HepG2 (cell line): ENCODE measurements at regions not wholly inside any gene's neighbourhood (a gene's known extent, or its start where the extent isn't known, plus 50 kb on each side); places are given as distances from the start of the nearest gene placed in this dataset.

Source experiments
- ATAC-seq: fragments of 200-7000 bp; cut with Tn5 transposase; 3 replicates; pipeline ENCODE4 v1.9.1; 2020; ENCODE audit warnings: mild to moderate bottlenecking, moderate library complexity
- BruUV-seq: library from RNA; stranded (reverse); fragments of 400-500 nt; replicated peaks from 2 replicates; lab custom pipeline; 2021; lab: Mats Ljungman, UMichigan
- CTCF ChIA-PET: fragments of 300-600 bp; formaldehyde crosslinking; extraction: SDS; loops from one replicate; lab custom pipeline; 2021; ENCODE audit warnings: low total read pairs, inconsistent platforms, low intra/inter-chr PET ratio; lab: Yijun Ruan, JAX
- POLR2A ChIA-PET: fragments of 350-600 bp; sonication (Branson Sonifier 250); formaldehyde crosslinking; loops from one replicate; lab custom pipeline; 2020; ENCODE audit warnings: antibody characterized with exemption, inconsistent platforms; lab: Yijun Ruan, JAX
- DNase-seq: peaks from one replicate; pipeline ENCODE4 v3.0.0-alpha.2; 2015; ENCODE audit warnings: low spot score
- FAIRE-seq: peaks from 3 replicates; lab custom pipeline; 2011; peaks lifted over from hg19 to GRCh38; lab: Jason Lieb, UNC
- H2AFZ ChIP-seq: one replicate; pipeline ENCODE4 v1.6.1; 2011; ENCODE audit warnings: low read length, inconsistent platforms
- H3K27ac ChIP-seq: fragments of 300-600 bp; 3 replicates; pipeline ENCODE4 v1.8.0; 2011; ENCODE audit warnings: mixed run types, mild to moderate bottlenecking, mixed read lengths, low read length, inconsistent platforms; ENCODE audit not compliant: insufficient read depth; ENCODE audit errors: extremely low read length
- H3K27me3 ChIP-seq, 2 experiments: fragments of 200-600 bp in 1 of 2; 2 replicates in 1 of 2; 3 replicates in 1 of 2; pipeline versions ENCODE4 v1.6.0 to v1.8.0; 2011; ENCODE audit warnings: low read length in 2 of 2, mild to moderate bottlenecking in 2 of 2, moderate library complexity in 2 of 2, inconsistent platforms in 1 of 2; ENCODE audit not compliant: insufficient read depth in 2 of 2, control insufficient read depth in 1 of 2
- H3K36me3 ChIP-seq, 2 experiments: fragments of 200-600 bp in 1 of 2; replicated peaks in 1 of 2; 2 replicates in 1 of 2; 3 replicates in 1 of 2; pipeline versions ENCODE4 v1.5.1 to v1.8.0; 2011; ENCODE audit warnings: low read length in 2 of 2, inconsistent platforms in 1 of 2; ENCODE audit not compliant: insufficient read depth in 2 of 2, control insufficient read depth in 1 of 2
- H3K4me1 ChIP-seq: 2 replicates; pipeline ENCODE4 v1.5.1; 2012; ENCODE audit warnings: low read length, inconsistent platforms; ENCODE audit not compliant: insufficient read depth
- H3K4me2 ChIP-seq: 2 replicates; pipeline ENCODE4 v1.6.0; 2011; ENCODE audit warnings: low read depth, low read length, inconsistent platforms
- H3K4me3 ChIP-seq, 3 experiments: fragments of 200-600 bp in 1 of 3; sonication (generic), shearing (Covaris generic) in 1 of 3; replicated peaks in 1 of 3; 2 replicates each; pipeline ENCODE4 v1.5.1; 2011 to 2016; ENCODE audit warnings: low read length in 3 of 3, inconsistent platforms in 2 of 3, low read depth in 2 of 3, mild to moderate bottlenecking in 2 of 3, control low read depth in 1 of 3, mixed read lengths in 1 of 3; ENCODE audit not compliant: insufficient read depth in 1 of 3
- H3K79me2 ChIP-seq: one replicate; pipeline ENCODE4 v1.6.1; 2011; ENCODE audit warnings: low read length, inconsistent platforms; ENCODE audit not compliant: insufficient read depth
- H3K9ac ChIP-seq: 2 replicates; pipeline ENCODE4 v1.6.0; 2011; ENCODE audit warnings: mild to moderate bottlenecking, low read depth, low read length, inconsistent platforms; ENCODE audit not compliant: insufficient read depth
- H3K9me3 ChIP-seq: 2 replicates; pipeline ENCODE4 v1.5.1; 2012; ENCODE audit warnings: mild to moderate bottlenecking, low read length
- H4K20me1 ChIP-seq: 2 replicates; pipeline ENCODE4 v1.6.0; 2011; ENCODE audit warnings: inconsistent platforms, mild to moderate bottlenecking, low read length, moderate library complexity; ENCODE audit not compliant: insufficient read depth
- AHR ChIP-seq: IDR thresholded peaks from 2 replicates; pipeline ENCODE4 v1.6.1; 2018; ENCODE audit warnings: missing genetic modification reagents, missing compliant biosample characterization
- CEBPG ChIP-seq: IDR thresholded peaks from 2 replicates; pipeline ENCODE4 v1.6.1; 2016
- GFI1 ChIP-seq: sonication (generic); formaldehyde crosslinking; IDR thresholded peaks from 2 replicates; pipeline ENCODE4 v1.5.0; 2020; ENCODE audit warnings: missing genetic modification reagents, mild to moderate bottlenecking, borderline replicate concordance
- KLF6 ChIP-seq: IDR thresholded peaks from 2 replicates; pipeline ENCODE4 v1.8.0; 2016; ENCODE audit warnings: missing biosample characterization, missing genetic modification reagents
- REL ChIP-seq: sonication (generic); formaldehyde crosslinking; conservative IDR thresholded peaks from 2 replicates; pipeline ENCODE4 v1.8.0; 2022; ENCODE audit warnings: mild to moderate bottlenecking, missing genetic modification reagents, moderate library complexity
- RERE ChIP-seq: IDR thresholded peaks from 2 replicates; pipeline ENCODE4 v1.6.1; 2016; ENCODE audit warnings: low read depth, missing genetic modification reagents, missing compliant biosample characterization
- RXRA ChIP-seq: sonication (generic); formaldehyde crosslinking; IDR thresholded peaks from 2 replicates; pipeline ENCODE4 v1.5.1; 2020; ENCODE audit warnings: missing genetic modification reagents
- SNRNP70 ChIP-seq: fragments of 200-400 bp; formaldehyde crosslinking; IDR thresholded peaks from 2 replicates; pipeline ENCODE4 v1.6.1; 2017; ENCODE audit warnings: mild to moderate bottlenecking, low read depth, low read length, moderate library complexity
- SP4 ChIP-seq: sonication (generic); formaldehyde crosslinking; IDR thresholded peaks from 2 replicates; pipeline ENCODE4 v1.8.1; 2023; ENCODE audit warnings: mild to moderate bottlenecking, missing genetic modification reagents
- SSRP1 ChIP-seq: IDR thresholded peaks from 2 replicates; pipeline ENCODE4 v1.6.1; 2016; ENCODE audit warnings: control low read depth
- TFDP1 ChIP-seq: IDR thresholded peaks from 2 replicates; pipeline ENCODE4 v1.6.1; 2016; ENCODE audit warnings: missing compliant biosample characterization, missing genetic modification reagents, borderline replicate concordance
- ZNF546 ChIP-seq: sonication (generic); formaldehyde crosslinking; conservative IDR thresholded peaks from 2 replicates; pipeline ENCODE4 v1.8.1; 2023; ENCODE audit warnings: mild to moderate bottlenecking, missing genetic modification reagents
- ZNF577 ChIP-seq: sonication (generic); formaldehyde crosslinking; IDR thresholded peaks from 2 replicates; pipeline ENCODE4 v1.4.0; 2020; ENCODE audit warnings: mild to moderate bottlenecking, low read depth, missing genetic modification reagents, borderline replicate concordance
- ZNF883 ChIP-seq: sonication (generic); formaldehyde crosslinking; IDR thresholded peaks from 2 replicates; pipeline ENCODE4 v1.5.1; 2020; ENCODE audit warnings: mild to moderate bottlenecking, missing genetic modification reagents; ENCODE audit errors: not compliant biosample characterization
- ZSCAN29 ChIP-seq: sonication (generic); formaldehyde crosslinking; conservative IDR thresholded peaks from 2 replicates; pipeline ENCODE4 v1.4.0; 2020; ENCODE audit warnings: mild to moderate bottlenecking, missing genetic modification reagents
- WGBS: methylation state at CpG from one replicate; pipeline ENCODE4 v1.1.6; 2017; ENCODE audit warnings: low lambda C conversion rate; 5-methylcytosine and 5-hydroxymethylcytosine counted together
- in situ Hi-C: cut with HindIII; loops from 2 replicates; pipeline ENCODE4 v1.10.0; 2017; ENCODE audit warnings: low pct_unique_long_range_greater_than_20kb; ENCODE audit not compliant: extremely low pct_ligation_motif_present
- intact Hi-C: fragments of 100-400 bp; cut with micrococcal nuclease; formaldehyde crosslinking; loops from one replicate; pipeline ENCODE4 v1.10.0; 2022; ENCODE audit not compliant: unreplicated experiment

DNA sequence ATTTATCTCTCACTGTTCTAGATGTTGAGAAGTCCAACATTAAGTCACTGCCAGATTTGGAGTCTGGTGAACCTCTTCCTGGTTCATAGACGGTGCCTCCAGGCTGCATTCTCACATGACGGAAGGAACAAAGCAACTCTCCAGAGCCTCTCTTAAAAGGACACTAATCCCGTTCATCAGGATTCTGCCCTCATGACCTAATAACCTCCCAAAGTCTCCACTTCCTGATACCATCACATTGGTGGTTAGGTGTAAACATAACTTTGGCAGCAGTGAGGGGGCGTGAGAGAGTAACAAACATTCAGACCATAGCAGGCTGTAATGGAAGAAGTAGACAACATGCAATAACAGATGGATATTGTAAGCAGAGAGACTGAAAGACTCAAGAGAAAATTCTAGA, 388.6 kb downstream of the PDHA2 start (continued):
- TF ChIP-seq SSRP1 (CRISPR knock-in tag) = no peak
- no peak for TF ChIP-seq SP4
- no peak for TF ChIP-seq GFI1 (CRISPR knock-in tag)
- TF ChIP-seq ZSCAN29 (CRISPR knock-in tag) = no peak
- TF ChIP-seq KLF6 (CRISPR knock-in tag) = no peak

DNA sequence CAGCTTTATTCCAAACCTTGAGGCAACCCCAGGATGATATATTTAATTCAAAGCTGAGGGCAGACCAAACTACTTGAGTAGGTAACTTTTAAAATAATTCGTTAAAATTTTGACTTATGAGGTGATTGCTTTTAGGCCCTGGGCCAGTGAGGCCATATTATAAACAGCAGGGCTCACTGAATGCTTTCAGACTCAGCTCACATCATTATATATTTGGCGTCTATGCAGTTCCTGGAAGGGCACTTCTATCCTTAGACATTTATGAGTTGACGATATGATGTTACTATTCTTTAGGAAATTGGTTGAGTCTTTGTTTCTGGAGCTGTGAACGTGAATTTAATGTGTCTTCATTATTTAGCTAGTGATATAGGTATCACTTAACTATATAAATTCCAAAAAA, 400.1 kb downstream of the PDHA2 start:
- no TSS peak for BruUV-seq
- Histone ChIP-seq H2AFZ (no peak overlapping the region), H3K4me2 (no peak overlapping the region), H4K20me1 (no peaks in the 10 kb centered on the region), H3K4me1 (no peaks in the 10 kb centered on the region), H3K27me3 (no peaks in the 10 kb centered on the region)
- POLR2A ChIA-PET = no interaction called here
- no peak for FAIRE-seq
- DNase-seq = no peak
- intact Hi-C loops = no loop called here
- no peak for ATAC-seq
- WGBS = 10% methylated on average over 4 of the region's 4 CpGs
- TF ChIP-seq TFDP1 (CRISPR knock-in tag) = no peak
- no peak for TF ChIP-seq CEBPG
- no peak for TF ChIP-seq ZNF883
- TF ChIP-seq ZNF577 = no peak
- TF ChIP-seq AHR (CRISPR knock-in tag) = no peak
- TF ChIP-seq REL (CRISPR knock-in tag) = no peak
- no peak for TF ChIP-seq SNRNP70
- no peak for TF ChIP-seq RERE
- no peak for TF ChIP-seq ZNF546 (CRISPR knock-in tag)
- TF ChIP-seq RXRA (CRISPR knock-in tag) = no peak
- TF ChIP-seq, all 625 proteins: peak for 0
- no peaks in the 10 kb centered on the region for H3K79me2 ChIP-seq
- H3K36me3 ChIP-seq = no peaks in the 10 kb centered on the region
- H3K4me3 ChIP-seq = no peak overlapping the region
- no peak overlapping the region for H3K27ac ChIP-seq
- in situ Hi-C loops = no loop called here
- no peak overlapping the region for H3K9ac ChIP-seq
- CTCF ChIA-PET = no interaction called here
- H3K9me3 ChIP-seq = peaks cover 46% of the 10 kb centered on the region
